ENCODE measurements at regions not wholly inside any gene's neighbourhood (a gene's known extent, or its start where the extent isn't known, plus 50 kb on each side); places are given as distances from the start of the nearest gene placed in this dataset.
A peak's percentile ranks its signal among the peaks of the same experiment; 100 is the strongest.
"Not testable (repeated sequence)": the region's sequence is repeated elsewhere in the genome, so short reads cannot be mapped to it uniquely, and the experiment has no call there.

- POLR2A ChIA-PET, result no interaction called here
- Histone ChIP-seq H3K4me3 (no peak overlapping the region), H3K9me3 (no peaks in the 10 kb centered on the region), H3K4me2 (no peak overlapping the region), H3K27ac (no peak overlapping the region), H3K4me1 (peaks cover 3% of the 10 kb centered on the region; the same call in 1 of the 3 replicates)
- DNase-seq (ENCODE audit: low read depth in 1 of 2, low spot score in 1 of 2) (no peak), FAIRE-seq (no peak), ATAC-seq (no peak)
- 42% methylated on average over 4 of the region's 4 CpGs for WGBS (ENCODE audit: missing lambda C conversion rate)
- no peak for TF ChIP-seq USF2 (IDR thresholded peaks at IDR 0.05)
- CTCF ChIA-PET, result no interaction called here
Observed at GRCh38 chrX:47302396-47302795, 68.0 kb upstream of the ZNF157 start.

- H3K27ac ChIP-seq; H3K4me3 ChIP-seq; POLR2A ChIA-PET; CTCF ChIA-PET; ATAC-seq; H3K4me2 ChIP-seq; FAIRE-seq; H3K4me1 ChIP-seq; DNase-seq (ENCODE audit: low read depth in 1 of 2, low spot score in 1 of 2); H3K9me3 ChIP-seq: not testable (repeated sequence)
- WGBS (ENCODE audit: missing lambda C conversion rate), result 39% methylated on average over 6 of the region's 7 CpGs
Observed at GRCh38 chrX:47306471-47307023, 63.8 kb upstream of the ZNF157 start.

- WGBS (ENCODE audit: missing lambda C conversion rate), result 40% methylated on average over 14 of the region's 19 CpGs
- ChIA-PET CTCF (interaction anchor here (0.6 to 2.7 kb wide), 14 partner anchors 10 to 210 kb away, joined by 3 to 12 read pairs (median 4); no protein-coding TSS in a partner anchor), POLR2A (no interaction called here)
- Histone ChIP-seq H3K4me3 (no peak overlapping the region), H3K4me2 (peak overlapping the region; percentile 53), H3K27ac (no peak overlapping the region; a peak in 1 of 6 replicates), H3K4me1 (no peaks in the 10 kb centered on the region), H3K9me3 (no peaks in the 10 kb centered on the region)
- ATAC-seq (peak; percentile 88 to 93), DNase-seq (ENCODE audit: low read depth in 1 of 2, low spot score in 1 of 2) (peak; percentile 30 to 76), FAIRE-seq (peak; percentile 46)
- peak; percentile 55 to 59 for TF ChIP-seq RAD21 (conservative IDR thresholded peaks at IDR 0.05 in 1 of 2, IDR thresholded peaks at IDR 0.05 in 1 of 2)
- peak; percentile 48 for TF ChIP-seq CTCF (IDR thresholded peaks at IDR 0.05)
- peak; percentile 48 for TF ChIP-seq SMC3 (IDR thresholded peaks at IDR 0.05)
- no peak for TF ChIP-seq JUNB (IDR thresholded peaks at IDR 0.05)
- TF ChIP-seq CBX2 (IDR thresholded peaks at IDR 0.05; ENCODE audit: borderline replicate concordance, low read depth), result no peak
Observed at GRCh38 chrX:47311932-47312774, 58.2 kb upstream of the ZNF157 start.

GRCh38 chrX:47313056-47313455 is 57.3 kb upstream of the ZNF157 start:
- Histone ChIP-seq H3K4me1 (no peaks in the 10 kb centered on the region), H3K4me2 (no peak overlapping the region), H3K4me3 (no peak overlapping the region), H3K27ac (no peak overlapping the region), H3K9me3 (no peaks in the 10 kb centered on the region)
- ATAC-seq, result no peak
- 32% methylated on average over 5 of the region's 5 CpGs for WGBS (ENCODE audit: missing lambda C conversion rate)
- FAIRE-seq, result no peak
- ChIA-PET CTCF (interaction anchor here (0.8 to 2.7 kb wide), 9 partner anchors 9 to 209 kb away, joined by 3 to 12 read pairs (median 4); no protein-coding TSS in a partner anchor), POLR2A (no interaction called here)
- no peak for TF ChIP-seq MYC (IDR thresholded peaks at IDR 0.05; ENCODE audit: borderline replicate concordance, low read length)
- no peak for TF ChIP-seq CBX2 (IDR thresholded peaks at IDR 0.05; ENCODE audit: borderline replicate concordance, low read depth)
- TF ChIP-seq MAZ (IDR thresholded peaks at IDR 0.05; ENCODE audit: borderline replicate concordance, low read depth, low read length), result no peak
- no peak for TF ChIP-seq MAX (IDR thresholded peaks at IDR 0.05)
- no peak for TF ChIP-seq CHD4 (IDR thresholded peaks at IDR 0.05; ENCODE audit: borderline replicate concordance)
- TF ChIP-seq POLR2A (IDR thresholded peaks at IDR 0.05; ENCODE audit: low read length), result no peak
- TF ChIP-seq HOXB5 (CRISPR knock-in tag; IDR thresholded peaks at IDR 0.05), result no peak
- TF ChIP-seq KDM5A (IDR thresholded peaks at IDR 0.05), result no peak
- no peak for TF ChIP-seq NR3C1 (IDR thresholded peaks at IDR 0.05)
- no peak for TF ChIP-seq RAD21 (conservative IDR thresholded peaks at IDR 0.05 in 1 of 2, IDR thresholded peaks at IDR 0.05 in 1 of 2)
- no peak for DNase-seq (ENCODE audit: low read depth in 1 of 2, low spot score in 1 of 2)

Measured in A549 (cell line).